T-helper 1 cell treated with Interleukin-12 subunit alpha and Interleukin-12 subunit beta and Interleukin-4 antibody, amounts not matched to agents 30 ng/mL and 1 ng/mL, for 36 hours (primary cell): ENCODE measurements at regions not wholly inside any gene's neighbourhood (a gene's known extent, or its start where the extent isn't known, plus 50 kb on each side); places are given as distances from the start of the nearest gene placed in this dataset.

Experiments used
- intact Hi-C: fragments of 100-400 bp; cut with micrococcal nuclease; formaldehyde crosslinking; loops from one replicate; pipeline ENCODE4 v1.15.1; 2024

DNA sequence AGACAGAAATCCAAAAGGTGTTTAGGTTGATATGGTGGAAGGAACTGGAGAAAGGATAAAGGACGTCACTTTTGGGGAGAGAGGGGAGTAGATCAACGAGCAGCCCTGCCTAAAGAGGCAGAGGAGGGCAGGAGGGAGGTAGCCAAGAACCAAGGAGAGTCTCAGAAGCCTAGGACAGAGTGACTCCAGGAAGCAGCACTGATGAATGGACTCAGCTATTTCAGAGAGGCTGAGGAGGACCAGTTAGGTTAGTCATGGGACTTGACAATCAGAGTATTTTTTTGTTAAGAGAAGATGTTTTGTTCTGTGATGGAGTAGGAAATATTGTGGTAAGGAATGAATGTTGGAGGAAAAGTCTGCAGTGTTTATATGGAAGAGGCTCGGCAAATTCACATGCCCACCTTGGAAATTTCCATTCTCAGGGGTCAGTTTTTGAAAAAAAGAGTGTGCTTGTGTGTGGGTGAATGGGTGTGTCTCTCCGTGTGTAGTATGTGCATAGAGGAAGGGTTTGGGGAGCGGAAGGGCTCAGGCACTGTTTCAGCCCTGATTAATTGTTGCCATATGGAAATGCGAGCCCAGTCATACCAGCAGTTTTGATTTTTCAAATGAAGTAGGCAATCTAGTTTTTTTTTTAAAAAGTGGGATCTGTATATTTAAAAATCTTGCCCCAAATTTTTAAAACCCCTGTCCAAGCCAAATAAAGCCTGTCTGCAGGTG lies 303.6 kb downstream of the SAMD5 start:
- intact Hi-C loops, result no loop called here

DNA sequence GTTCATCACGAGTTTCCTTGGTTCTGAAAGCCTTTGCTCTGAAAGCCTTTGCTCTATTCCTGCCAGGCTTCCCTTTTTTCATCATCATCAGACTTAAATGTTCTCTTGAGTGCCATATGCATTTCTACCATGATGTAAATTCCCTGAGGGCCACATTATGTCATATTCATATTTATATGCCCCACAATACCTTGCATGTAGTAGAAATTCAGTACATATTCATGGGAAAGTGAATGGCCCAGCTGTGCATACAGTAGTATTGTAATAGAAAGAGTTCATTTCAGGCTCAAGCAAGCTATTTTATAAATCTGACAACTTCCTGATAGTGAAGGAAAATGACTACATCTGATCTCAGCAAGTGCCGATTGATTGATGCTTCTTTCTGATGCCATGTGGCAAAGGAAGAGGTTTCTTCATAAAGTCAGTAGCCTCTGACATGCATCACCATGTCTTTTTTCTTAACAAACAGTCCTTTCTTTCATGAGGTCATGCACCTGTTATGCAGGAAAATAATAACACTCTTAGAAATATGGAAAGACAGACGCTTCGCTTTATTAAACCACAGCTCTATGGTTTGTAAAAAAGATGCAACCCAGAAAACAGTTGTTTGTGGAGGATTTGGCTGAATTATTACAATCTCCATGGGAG lies 308.7 kb downstream of the SAMD5 start:
- intact Hi-C loops, result no loop called here

DNA sequence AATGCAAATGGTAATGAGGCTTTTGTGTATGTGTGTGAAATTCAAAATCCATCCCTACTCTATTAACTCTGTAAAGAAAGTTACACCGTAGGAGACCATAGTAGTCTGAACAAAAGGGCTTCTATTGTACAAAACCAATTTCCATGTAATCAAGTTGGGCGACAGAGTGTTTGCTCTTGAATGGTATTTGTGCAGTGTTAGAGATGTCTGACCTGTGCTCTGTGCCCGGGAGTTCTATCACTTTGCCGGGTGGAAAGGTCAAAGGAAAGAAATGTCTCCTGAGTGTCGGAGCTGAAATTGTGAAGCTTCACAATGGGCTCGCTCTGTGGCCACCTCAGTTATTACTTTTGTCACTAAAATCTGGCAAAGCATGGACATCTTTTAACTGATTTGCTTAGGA lies 312.0 kb downstream of the SAMD5 start:
- intact Hi-C loops, result no loop called here

DNA sequence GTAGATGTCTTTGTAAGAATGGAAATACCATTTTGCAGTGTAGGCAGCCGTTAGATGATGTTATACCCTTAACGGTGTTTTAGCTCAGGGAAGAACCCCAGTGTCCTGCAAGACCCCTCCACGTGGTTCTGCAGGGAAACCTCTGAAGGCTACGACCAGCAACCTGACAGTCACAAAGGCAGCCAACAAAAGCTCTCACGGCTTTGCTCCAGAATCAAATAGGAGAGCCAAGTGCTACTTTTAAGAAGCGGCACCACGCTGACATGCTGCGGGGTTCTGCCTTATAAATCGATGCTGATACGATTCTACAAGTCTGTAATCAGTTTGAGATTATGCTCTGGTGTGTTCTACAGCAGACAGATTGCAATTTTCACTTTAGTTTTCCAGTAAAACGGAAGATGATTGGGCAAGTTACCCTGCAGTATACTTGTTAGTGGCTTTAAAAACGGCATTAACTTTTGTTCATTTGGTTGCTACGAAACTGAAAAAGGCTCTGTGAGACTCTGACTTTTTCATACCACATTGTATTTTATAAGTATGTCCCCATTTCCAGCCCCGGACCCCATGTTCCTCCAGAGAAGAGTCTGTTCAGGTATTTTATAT lies 312.9 kb downstream of the SAMD5 start:
- intact Hi-C loops, result no loop called here

DNA sequence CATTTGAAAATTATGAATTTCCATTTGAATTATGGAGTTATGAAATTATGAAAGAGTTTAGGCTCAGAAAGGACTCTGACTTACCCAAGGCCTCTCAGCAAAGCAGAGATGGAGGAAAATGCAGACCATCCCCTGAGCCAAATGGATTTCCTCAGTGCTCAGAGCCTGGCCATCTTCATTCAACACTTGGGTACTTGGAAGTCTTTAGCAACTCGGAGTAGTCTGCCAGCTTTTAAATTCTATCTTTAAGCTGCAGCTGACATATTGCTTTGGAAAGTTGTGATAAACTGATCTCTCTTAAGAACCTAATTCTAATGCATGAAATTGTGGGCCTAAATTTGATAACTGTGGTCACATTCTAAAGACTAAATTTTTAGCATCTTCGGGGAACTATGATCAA lies 315.4 kb downstream of the SAMD5 start:
- intact Hi-C loops, result no loop called here

DNA sequence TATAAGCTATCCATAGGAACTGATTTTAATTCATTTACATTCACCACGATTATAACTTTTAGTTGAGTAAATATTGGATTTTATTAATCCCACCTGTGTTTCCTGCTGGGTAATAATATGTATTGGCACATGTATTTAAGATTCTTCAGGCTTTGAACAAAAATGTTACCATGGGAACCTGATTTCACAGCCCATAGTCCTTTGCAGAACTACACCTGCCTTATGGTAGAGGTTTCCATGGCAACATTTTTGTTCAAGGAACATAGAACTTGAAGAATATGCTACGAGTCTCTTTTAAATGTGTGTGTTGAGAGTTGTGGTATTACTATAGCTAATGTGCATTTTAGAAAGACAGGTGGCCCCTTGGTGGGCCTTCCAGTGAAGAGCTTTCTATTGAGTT lies 317.4 kb downstream of the SAMD5 start:
- intact Hi-C loops, result no loop called here

DNA sequence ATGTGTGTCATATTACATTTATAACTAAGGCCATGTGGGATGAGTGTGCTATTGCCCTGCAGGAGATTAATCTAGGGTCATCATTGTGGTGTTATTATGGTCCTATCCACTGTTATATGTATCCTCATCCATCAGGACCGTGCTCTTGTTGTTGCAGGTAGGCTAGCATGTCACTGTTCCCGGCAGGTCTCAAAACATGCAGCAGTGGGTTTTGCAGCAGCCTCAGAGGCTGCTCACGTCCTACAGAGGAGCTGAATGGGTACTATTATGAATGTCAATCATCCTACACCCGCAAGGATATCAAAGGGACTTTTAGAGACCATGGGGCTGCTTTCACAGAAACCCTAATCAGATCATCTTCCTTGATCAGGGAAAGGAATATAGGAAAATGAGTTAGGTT lies 318.2 kb downstream of the SAMD5 start:
- intact Hi-C loops, result no loop called here

DNA sequence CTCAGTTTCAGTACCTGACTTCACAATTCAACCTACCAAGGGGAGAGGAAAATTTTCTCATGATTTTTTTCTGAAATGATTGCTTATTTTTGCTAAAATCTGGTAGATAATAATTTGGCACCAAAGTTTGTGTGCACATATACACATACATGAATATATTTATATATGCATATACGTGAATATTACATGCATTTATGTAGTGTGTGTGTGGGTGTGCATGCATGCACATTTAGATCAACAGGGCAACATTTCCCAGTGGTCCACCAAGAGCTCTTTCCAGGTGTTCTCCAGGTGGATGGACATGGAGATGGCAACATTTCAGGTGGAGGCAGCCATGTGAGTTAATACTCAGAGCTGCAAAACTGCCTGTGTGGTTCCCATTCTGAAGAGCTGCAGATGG lies 320.9 kb downstream of the SAMD5 start:
- intact Hi-C loops, result no loop called here

DNA sequence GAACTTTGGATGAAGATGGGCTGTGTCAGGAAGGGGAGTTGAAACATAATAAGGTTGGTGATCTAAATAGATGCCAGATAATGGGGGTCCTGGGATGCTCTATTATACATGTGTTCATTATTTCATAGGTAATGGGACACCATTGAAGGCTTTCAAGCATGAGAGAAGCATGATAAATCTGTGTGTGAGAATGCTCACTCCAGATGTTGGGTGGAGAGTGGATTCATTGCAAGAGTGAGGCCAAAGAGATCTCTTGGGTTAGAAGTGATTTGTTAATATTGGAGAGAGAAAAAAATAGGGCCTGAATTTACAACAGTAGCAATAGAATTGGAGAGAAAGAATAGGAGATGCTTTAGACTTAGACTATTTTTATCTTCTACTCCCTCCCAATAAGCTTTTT lies 321.3 kb downstream of the SAMD5 start:
- intact Hi-C loops, result no loop called here

DNA sequence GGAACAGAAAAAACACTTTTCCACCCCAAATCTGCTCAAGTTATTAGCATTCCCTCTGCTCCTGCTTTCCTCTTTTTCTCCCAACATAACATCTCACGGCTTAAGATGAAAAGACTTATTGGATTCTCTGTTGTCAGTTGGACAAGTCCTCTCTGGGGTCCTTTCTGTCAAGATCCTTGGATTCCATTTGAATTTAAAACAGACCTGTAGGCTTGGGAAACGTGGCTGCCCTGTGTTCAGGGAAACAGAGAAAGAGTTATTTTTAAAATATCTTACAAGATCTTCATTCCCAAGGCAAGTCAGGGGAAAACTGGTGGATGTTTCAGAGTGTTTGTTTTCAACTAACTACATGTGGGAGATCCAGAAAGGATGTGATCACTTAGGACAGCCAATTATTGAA lies 322.9 kb downstream of the SAMD5 start:
- intact Hi-C loops, result no loop called here

DNA sequence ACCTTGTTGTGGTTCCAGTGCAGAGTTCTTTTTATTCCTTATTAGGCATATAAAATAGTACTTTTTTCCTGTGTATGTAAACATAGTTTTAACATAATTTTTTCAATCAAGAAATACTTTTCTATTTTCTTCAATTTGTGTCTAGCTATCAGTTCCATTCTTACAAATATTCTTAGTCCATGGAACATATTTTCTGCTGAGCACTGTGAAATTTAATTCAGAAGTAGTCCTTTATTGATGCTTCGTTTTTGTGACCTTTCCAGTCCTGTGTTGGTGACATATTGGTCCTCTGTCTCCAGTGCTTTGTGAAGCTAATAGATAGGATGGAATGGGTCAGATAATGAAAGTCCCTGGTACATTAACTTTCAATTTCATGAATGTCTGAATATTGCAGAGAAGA lies 325.1 kb downstream of the SAMD5 start:
- intact Hi-C loops, result no loop called here

DNA sequence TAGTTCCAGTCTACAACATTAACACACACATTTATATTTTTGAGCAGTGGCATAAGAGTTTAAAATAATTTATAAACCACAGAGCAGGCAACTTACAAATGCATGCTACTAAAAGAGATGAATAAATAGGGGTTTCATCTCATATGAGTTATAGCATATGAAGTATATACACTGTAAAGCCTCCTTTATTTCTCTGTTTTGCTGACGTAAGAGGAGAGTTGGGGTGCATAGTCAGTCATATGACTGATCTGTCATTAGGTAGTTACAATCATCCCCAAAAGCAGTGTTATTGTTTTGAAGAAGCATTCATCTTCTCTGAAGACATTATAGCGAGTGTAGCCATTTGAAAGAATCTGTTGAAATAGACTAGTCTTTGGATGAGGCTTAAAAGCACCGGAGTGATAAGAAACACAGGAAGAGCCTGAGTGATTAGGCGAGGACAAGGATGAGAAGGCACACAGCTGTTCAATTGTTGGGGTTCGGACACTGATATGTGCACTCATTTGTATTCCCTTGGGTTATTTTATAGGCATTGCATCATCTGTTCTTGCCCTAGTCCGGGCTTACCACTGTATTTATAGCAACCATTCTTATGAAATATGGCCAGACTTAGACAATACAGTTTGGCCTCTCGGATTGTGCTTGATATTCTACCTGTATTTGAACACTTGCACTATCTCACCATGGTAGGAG lies 325.7 kb downstream of the SAMD5 start:
- intact Hi-C loops, result no loop called here

DNA sequence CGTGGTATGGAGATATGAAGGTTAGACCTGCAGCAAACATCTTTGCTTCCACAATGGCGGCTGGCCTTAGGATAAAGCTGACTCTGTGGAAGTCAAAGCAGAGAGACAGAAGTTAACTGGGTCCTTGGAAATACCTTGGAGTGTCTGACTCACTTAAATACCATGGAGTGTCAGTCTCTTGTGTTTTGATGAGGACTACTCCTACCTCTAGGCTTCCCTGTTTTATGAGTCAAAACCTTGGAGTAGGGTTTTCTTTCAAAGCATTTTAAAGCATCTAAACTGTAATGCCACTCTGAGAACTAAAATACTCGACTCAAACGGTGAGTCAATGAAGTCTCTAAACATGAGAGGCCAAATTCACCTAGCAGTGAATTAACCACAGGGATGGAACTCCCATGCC lies 329.1 kb downstream of the SAMD5 start:
- intact Hi-C loops, result no loop called here

DNA sequence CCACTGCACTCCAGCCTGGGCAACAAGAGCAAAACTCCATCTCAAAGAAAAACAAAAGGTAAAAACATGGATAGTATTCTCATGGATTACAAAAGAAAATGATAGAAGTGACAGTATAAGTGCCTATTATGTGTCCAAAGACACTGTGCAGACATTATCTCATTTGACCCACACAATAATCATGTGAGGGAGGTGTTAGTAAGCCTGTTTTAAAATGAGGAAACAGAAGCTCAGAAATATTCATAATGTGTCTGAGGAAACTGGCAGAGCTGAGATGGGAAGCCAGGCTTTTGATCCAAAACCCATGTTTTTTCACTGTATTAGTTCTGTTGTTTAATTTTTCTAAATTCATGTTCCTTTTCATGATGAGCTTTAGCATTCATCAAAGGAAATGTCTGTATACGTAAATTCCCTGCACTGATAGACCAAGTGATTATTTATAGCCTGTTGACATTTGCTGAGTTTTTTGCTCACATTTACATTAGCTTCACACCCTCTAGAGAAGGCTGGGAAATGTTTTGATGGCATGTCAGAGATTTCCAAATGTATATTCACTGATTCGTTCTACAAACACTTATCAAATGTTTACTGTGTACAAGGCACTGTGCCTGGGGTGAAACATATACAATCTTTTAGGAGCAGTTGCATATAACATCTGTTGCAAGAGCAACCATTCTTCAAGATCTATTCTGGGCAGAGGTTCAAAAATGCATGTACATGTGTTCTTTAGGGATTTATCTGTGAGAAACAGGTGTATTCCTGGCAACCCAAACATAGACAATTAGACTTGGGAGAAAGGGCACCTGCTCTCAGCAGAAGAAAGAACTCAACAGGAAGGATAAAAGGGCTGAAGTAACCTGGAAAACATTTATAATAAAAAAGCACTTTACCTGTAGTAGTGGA lies 331.5 kb downstream of the SAMD5 start:
- intact Hi-C loops, result no loop called here

DNA sequence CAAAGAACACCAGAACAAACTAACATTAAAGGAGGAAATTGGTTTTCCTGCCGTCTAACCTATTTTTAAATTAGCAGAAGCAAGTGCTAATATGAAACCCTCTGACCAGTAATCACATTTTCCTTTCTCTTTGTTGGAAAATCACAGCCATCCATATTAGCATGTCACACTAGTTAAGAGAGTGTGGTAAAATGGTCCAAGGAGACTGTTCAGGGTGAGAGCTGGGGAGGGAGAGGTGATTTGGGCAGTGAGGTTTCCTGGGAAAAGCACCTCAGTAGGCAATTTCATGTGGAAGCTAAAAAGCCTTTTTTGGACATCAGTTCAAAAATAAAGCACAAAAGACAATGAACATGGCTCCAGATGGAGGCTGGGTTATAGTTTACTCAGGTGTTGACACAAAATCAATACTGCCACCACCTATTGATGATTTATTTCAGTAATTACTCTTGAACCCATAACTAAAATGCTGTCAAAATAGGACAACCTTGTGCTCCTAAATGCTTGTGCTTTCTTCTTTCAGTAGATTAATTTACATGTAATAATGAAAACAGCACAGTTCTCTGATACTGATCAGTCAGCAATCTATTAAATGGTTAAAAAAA lies 333.2 kb downstream of the SAMD5 start:
- intact Hi-C loops, result no loop called here

DNA sequence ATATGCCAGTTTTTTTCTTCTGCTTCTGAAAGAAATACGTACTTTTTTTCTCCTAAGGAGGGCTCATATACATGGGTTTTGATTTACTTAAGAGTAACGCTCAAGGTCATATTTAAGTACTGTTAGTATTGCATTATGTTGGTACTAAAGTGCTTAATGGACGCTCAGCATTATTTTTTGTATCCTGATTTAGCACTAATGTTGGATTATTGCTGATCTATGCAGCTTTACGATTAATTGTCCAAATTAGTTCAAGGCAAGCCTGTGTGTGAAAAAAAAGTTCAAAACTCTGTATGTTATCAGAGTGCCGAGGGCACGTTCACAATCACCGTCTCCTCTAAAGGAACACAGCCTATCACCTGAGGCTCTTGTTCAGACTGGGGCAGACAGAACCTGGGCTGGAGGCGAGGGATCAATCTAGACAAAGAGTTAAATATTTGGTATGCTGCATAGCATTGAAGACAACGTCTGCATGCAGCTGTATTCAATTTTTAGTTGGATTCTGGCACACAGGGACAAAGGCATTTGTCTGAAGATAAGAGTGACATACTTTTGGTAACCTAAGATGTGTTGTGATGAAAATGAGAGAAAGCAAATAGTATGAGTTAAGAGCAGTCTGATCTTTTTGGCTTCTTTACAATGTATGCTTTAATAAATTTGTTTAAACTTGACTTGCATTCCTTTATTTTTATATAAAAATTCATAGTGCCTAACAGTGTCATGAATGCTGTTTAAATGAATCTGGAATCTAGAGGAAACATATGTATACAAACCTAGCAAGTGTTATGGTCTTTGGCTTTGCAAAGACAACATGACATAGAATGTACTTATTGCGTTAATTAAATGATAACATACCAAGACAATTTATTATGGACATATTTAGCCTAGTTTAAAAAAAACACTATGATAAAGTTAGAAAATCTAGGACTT lies 341.2 kb downstream of the SAMD5 start:
- intact Hi-C loops, result no loop called here

DNA sequence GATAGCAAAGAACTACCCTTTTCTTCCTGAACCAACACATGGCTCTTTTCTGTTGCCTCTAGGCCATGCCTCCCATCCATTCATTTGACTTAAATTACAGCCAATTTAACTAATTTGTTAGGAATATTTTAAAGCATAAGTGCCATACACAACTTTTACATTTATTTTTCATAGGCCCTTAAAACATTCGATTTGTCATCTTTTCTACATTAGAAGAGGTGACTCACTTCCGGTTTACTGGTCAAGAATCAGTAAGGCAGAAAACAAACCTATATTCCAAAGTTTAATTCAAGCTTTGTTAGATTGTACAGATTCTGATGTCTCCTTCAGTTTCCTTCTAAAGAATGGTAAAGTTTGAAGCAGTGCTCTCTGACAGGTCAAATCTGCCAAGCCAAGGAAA lies 344.3 kb downstream of the SAMD5 start:
- intact Hi-C loops, result no loop called here

DNA sequence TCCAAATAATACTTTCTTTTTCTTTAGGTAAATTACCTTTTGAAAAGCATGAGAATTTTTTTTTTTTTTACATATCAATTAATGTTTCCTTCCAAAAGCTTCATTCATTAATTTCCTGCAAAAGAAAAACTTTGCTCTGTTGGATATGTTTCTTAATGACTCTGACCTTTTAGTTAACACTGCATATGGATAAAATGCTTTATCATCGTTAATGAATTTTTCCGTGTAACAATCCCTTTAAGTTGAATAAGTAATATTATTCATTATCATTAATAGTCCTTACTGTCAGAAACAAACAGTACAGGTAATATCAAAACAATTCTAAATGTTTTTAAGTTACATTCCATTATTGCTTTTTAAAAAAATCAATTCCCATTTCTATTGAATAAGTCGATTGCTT lies 345.1 kb downstream of the SAMD5 start:
- intact Hi-C loops, result no loop called here

DNA sequence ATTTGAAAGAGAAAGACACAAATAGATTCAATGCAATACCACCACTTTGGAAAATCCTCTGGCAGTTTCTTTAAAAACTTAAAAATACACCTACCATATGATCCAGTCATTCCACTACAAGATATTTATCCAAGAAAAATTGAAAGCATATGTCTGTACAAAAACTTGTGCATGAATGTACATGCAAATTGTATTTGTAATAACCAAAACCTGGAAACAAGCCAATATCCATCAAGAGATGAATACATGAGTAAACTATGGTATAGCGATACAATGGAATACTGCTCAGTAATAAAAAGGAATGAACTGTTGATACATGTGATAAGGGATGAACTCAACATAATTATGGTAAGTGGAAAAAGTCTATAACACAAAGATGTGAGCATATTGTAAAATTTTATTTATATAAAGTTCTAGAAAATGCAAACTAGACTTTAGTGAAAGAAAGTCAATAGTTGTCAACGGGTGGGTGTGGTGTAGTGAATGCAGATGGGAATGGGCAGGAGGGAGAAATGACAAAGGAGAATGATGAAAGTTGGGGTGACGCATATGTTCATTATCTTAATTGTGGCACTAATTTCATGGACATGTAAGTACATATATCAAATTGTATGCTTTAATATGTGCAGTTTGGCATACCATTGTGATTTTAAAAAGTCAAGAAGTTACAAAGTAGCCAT lies 347.5 kb downstream of the SAMD5 start:
- intact Hi-C loops, result loop anchor here (5.0 kb wide), 1 partner anchor 1069 kb away; no protein-coding TSS in a partner anchor
